Ishikawa (cell line): ENCODE measurements at regions not wholly inside any gene's neighbourhood (a gene's known extent, or its start where the extent isn't known, plus 50 kb on each side); places are given as distances from the start of the nearest gene placed in this dataset.

ENCODE experiments used
- CEBPB ChIP-seq: IDR thresholded peaks from 2 replicates; pipeline ENCODE4 v1.6.1; 2012
- CREB1 ChIP-seq: IDR thresholded peaks from 2 replicates; pipeline ENCODE4 v1.6.1; 2012; ENCODE audit warnings: low read depth
- EGR1 ChIP-seq: IDR thresholded peaks from 2 replicates; pipeline ENCODE4 v1.6.1; 2012
- EP300 ChIP-seq: IDR thresholded peaks from 2 replicates; pipeline ENCODE4 v1.6.1; 2012; ENCODE audit warnings: borderline replicate concordance
- FOXM1 ChIP-seq: IDR thresholded peaks from 2 replicates; pipeline ENCODE4 v1.6.1; 2012; ENCODE audit warnings: low read depth, borderline replicate concordance
- NFIC ChIP-seq: IDR thresholded peaks from 2 replicates; pipeline ENCODE4 v1.6.1; 2012
- RAD21 ChIP-seq: IDR thresholded peaks from 2 replicates; pipeline ENCODE4 v1.6.1; 2012; ENCODE audit warnings: low read depth
- TAF1 ChIP-seq: IDR thresholded peaks from 2 replicates; pipeline ENCODE4 v1.6.1; 2012; ENCODE audit warnings: low read depth, mild to moderate bottlenecking
- TCF12 ChIP-seq: IDR thresholded peaks from 2 replicates; pipeline ENCODE4 v1.6.1; 2012; ENCODE audit warnings: low read depth
- TEAD4 ChIP-seq: IDR thresholded peaks from 2 replicates; pipeline ENCODE4 v1.6.1; 2012
- YY1 ChIP-seq: IDR thresholded peaks from 2 replicates; pipeline ENCODE4 v1.6.1; 2012; ENCODE audit warnings: low read depth
- ZBTB7A ChIP-seq: IDR thresholded peaks from 2 replicates; pipeline ENCODE4 v1.6.1; 2012; ENCODE audit warnings: low read depth
- TF ChIP-seq, protein P1 (sequence below): IDR thresholded peaks from 2 replicates; pipeline ENCODE4 v1.6.1; 2012
- TF ChIP-seq, protein P2 (sequence below): IDR thresholded peaks from 2 replicates; pipeline ENCODE4 v1.6.1; 2012
- TF ChIP-seq, protein P3 (sequence below): IDR thresholded peaks from 2 replicates; pipeline ENCODE4 v1.6.1; 2012; ENCODE audit warnings: low read depth, mild to moderate bottlenecking

DNA sequence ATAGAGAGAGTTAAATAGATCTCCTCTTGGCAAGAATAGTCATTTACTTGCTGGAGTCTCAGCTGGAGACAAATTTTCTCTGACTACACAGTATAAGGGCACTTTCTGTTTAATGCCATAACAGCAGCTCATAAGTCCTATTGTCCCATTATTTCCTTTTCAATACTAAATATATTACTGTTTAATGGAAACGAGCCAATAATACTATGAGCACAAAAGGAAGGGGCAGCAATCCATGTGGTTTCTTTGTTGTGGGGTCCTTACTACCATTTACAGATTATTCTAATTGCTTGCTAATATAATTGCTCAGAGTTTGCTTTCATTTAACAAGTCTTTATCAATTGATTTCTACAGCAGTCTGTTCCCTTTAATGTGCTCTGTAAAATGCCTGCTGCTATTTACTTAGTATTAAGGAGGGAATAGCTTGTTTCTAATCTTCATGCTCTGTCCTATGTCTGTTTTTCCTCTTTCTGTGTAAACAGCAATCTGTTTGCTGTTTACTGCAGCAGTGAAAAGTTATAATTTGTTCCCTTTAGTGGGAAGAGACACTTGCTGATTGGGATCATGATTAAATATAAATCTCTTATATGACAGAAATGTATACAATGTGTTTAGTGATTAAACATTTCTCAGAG lies 296.2 kb upstream of the SMIM30 start:
- TF ChIP-seq NFIC (no peak), CREB1 (no peak), RAD21 (no peak), TEAD4 (no peak), FOXM1 (no peak), EGR1 (no peak), TCF12 (no peak), EP300 (no peak), CEBPB (no peak), ZBTB7A (no peak), TAF1 (no peak), YY1 (no peak)
- TF ChIP-seq, protein P1, sequence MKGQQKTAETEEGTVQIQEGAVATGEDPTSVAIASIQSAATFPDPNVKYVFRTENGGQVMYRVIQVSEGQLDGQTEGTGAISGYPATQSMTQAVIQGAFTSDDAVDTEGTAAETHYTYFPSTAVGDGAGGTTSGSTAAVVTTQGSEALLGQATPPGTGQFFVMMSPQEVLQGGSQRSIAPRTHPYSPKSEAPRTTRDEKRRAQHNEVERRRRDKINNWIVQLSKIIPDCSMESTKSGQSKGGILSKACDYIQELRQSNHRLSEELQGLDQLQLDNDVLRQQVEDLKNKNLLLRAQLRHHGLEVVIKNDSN = no peak
- TF ChIP-seq, protein P2, sequence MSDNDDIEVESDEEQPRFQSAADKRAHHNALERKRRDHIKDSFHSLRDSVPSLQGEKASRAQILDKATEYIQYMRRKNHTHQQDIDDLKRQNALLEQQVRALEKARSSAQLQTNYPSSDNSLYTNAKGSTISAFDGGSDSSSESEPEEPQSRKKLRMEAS = no peak
- TF ChIP-seq, protein P3, sequence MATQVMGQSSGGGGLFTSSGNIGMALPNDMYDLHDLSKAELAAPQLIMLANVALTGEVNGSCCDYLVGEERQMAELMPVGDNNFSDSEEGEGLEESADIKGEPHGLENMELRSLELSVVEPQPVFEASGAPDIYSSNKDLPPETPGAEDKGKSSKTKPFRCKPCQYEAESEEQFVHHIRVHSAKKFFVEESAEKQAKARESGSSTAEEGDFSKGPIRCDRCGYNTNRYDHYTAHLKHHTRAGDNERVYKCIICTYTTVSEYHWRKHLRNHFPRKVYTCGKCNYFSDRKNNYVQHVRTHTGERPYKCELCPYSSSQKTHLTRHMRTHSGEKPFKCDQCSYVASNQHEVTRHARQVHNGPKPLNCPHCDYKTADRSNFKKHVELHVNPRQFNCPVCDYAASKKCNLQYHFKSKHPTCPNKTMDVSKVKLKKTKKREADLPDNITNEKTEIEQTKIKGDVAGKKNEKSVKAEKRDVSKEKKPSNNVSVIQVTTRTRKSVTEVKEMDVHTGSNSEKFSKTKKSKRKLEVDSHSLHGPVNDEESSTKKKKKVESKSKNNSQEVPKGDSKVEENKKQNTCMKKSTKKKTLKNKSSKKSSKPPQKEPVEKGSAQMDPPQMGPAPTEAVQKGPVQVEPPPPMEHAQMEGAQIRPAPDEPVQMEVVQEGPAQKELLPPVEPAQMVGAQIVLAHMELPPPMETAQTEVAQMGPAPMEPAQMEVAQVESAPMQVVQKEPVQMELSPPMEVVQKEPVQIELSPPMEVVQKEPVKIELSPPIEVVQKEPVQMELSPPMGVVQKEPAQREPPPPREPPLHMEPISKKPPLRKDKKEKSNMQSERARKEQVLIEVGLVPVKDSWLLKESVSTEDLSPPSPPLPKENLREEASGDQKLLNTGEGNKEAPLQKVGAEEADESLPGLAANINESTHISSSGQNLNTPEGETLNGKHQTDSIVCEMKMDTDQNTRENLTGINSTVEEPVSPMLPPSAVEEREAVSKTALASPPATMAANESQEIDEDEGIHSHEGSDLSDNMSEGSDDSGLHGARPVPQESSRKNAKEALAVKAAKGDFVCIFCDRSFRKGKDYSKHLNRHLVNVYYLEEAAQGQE = no peak

DNA sequence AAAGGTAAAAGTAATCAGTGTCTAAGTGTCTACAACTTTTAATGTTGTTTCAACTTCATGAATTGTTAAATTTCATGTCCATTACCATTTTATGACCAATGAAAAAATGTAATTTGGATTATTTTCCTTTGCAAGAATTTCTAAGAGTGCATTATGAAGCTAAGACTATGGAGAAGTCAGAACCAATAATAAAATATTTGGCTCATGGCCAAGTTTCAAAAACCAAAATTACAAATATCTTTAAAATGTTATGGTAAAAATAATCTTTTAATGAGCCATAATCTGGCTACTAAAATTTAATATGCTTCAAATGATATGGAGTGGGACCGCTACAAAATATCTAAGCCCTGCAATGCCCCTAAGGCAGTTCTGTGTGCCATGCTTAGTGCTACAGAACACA lies 294.1 kb upstream of the SMIM30 start:
- TF ChIP-seq, protein P1 = no peak
- TF ChIP-seq TEAD4 (no peak), TAF1 (no peak)

DNA sequence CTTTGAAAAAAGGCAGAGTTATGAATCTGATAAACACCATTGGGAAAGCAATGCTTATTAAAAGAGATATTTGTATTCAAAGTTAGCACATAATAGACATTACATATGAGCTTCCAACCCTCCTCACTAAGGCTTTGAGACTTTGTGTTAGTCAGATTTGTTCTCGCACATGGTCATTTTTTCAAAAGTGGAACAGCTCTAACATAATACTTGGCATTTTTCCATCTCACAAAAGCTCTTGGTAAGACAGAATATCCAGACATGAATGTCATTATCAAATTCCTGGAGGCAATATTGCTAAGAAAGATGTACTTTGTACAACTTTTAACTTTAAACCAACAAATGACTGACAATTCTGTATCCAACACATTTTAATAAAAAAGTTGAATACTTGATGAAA lies 292.4 kb upstream of the SMIM30 start:
- TF ChIP-seq, protein P1 = no peak
- no peak for TF ChIP-seq ZBTB7A
- TF ChIP-seq RAD21 = no peak
- TF ChIP-seq TEAD4 = no peak
- TF ChIP-seq CREB1 = no peak
- TF ChIP-seq NFIC = no peak
- no peak for TF ChIP-seq CEBPB
- no peak for TF ChIP-seq YY1
- TF ChIP-seq, protein P3 = no peak

DNA sequence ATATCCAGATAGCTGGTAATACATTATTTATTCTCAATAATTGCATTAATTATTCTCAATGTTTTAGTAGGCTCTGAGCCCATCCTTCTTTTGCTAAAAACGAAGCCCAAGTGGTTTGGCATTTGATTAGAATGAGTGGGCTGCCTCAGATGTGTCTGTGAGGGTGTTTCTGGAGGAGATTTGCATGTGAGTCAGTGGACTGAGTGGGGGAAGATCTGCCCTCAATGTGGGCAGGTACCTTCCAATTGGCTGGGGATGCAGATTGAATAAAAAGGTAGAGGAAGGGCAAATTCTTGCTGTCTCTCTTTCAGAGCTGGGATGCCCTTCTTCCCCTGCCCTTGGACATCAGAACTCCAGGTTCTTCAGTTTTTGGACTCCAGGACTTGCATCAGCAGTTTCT lies 290.6 kb upstream of the SMIM30 start:
- no peak for TF ChIP-seq ZBTB7A
- TF ChIP-seq FOXM1 = no peak
- TF ChIP-seq NFIC = no peak
- TF ChIP-seq TCF12 = no peak
- TF ChIP-seq, protein P2 = no peak
- TF ChIP-seq TEAD4 = no peak
- no peak for TF ChIP-seq RAD21
- TF ChIP-seq EGR1 = no peak
- no peak for TF ChIP-seq CEBPB
- TF ChIP-seq CREB1 = no peak
- no peak for TF ChIP-seq YY1
- no peak for TF ChIP-seq TAF1
- TF ChIP-seq, protein P1 = no peak
- TF ChIP-seq, protein P3 = no peak
